HCT116 (cell line): ENCODE measurements at regions not wholly inside any gene's neighbourhood (a gene's known extent, or its start where the extent isn't known, plus 50 kb on each side); places are given as distances from the start of the nearest gene placed in this dataset.

Experiments used
- ATAC-seq: fragments of 200-7000 bp; cut with Tn5 transposase; 2 replicates; pipeline ENCODE4 v1.9.1; 2020; ENCODE audit warnings: mild to moderate bottlenecking, moderate library complexity
- BruUV-seq: library from RNA; stranded (reverse); fragments of 400-500 nt; replicated peaks from 2 replicates; lab custom pipeline; 2021; lab: Mats Ljungman, UMichigan
- CTCF ChIA-PET: fragments of 300-600 bp; sonication (Branson Sonifier 250); formaldehyde crosslinking; loops from one replicate; lab custom pipeline; 2021; ENCODE audit warnings: antibody characterized with exemption; lab: Charles Lee
- POLR2A ChIA-PET: fragments of 300-600, 350-600 bp; sonication (Branson Sonifier 250); formaldehyde crosslinking; loops from one replicate; lab custom pipeline; 2021; ENCODE audit warnings: antibody characterized with exemption; lab: Charles Lee
- RAD21 ChIA-PET, 2 experiments: fragments of 300-600 bp; sonication (Branson Sonifier 250); formaldehyde crosslinking; loops; one replicate each; lab custom pipeline; 2023; ENCODE audit warnings: low total read pairs in 2 of 2; ENCODE audit not compliant: uncharacterized antibody in 2 of 2, unreplicated experiment in 2 of 2, low non-redundant PET in 1 of 2; lab: Charles Lee
- DNase-seq: peaks from one replicate; pipeline ENCODE4 v3.0.0-alpha.2; 2010; ENCODE audit warnings: low read depth, low spot score
- H2AFZ ChIP-seq: fragments of 200-600 bp; shearing (Covaris generic), sonication (generic); 2 replicates; pipeline ENCODE4 v1.6.1; 2017; ENCODE audit warnings: low read depth, mixed run types, mixed read lengths, antibody characterized with exemption, low read length; ENCODE audit not compliant: poor library complexity, severe bottlenecking
- H3K27ac ChIP-seq: 2 replicates; pipeline ENCODE4 v1.5.1; 2012; ENCODE audit warnings: low read depth, low read length
- H3K27me3 ChIP-seq: fragments of 200-600 bp; sonication (generic); 2 replicates; pipeline ENCODE4 v1.6.1; 2016; ENCODE audit warnings: mixed run types, low read length, mixed read lengths; ENCODE audit not compliant: insufficient read depth
- H3K36me3 ChIP-seq, 2 experiments: fragments of 200-500 bp in 1 of 2; fragments of 200-600 bp in 1 of 2; sonication (Bioruptor generic) in 1 of 2; sonication (generic) in 1 of 2; 2 replicates each; pipeline versions ENCODE4 v1.5.1 to v1.6.1; 2014 to 2016; ENCODE audit warnings: low read length in 2 of 2, inconsistent platforms in 1 of 2, mixed read lengths in 1 of 2, mixed run types in 1 of 2; ENCODE audit not compliant: insufficient read depth in 2 of 2, control insufficient read depth in 1 of 2
- H3K4me1 ChIP-seq, 2 experiments: fragments of 200-600 bp in 1 of 2; sonication (generic) in 1 of 2; 2 replicates each; pipeline versions ENCODE4 v1.5.1 to v1.6.1; 2012 to 2017; ENCODE audit warnings: low read length in 2 of 2, inconsistent platforms in 1 of 2, mild to moderate bottlenecking in 1 of 2, mixed read lengths in 1 of 2, mixed run types in 1 of 2, moderate library complexity in 1 of 2; ENCODE audit not compliant: insufficient read depth in 2 of 2, control insufficient read depth in 1 of 2
- H3K4me2 ChIP-seq: fragments of 200-600 bp; sonication (generic); 2 replicates; pipeline ENCODE4 v1.6.1; 2017; ENCODE audit warnings: mixed run types, low read length, mixed read lengths
- H3K4me3 ChIP-seq, 2 experiments: fragments of 200-600 bp in 1 of 2; sonication (generic) in 1 of 2; replicated peaks in 1 of 2; 2 replicates each; pipeline ENCODE4 v1.5.1; 2011 to 2016; ENCODE audit warnings: low read length in 2 of 2, control low read depth in 1 of 2, low read depth in 1 of 2, mild to moderate bottlenecking in 1 of 2, mixed read lengths in 1 of 2, mixed run types in 1 of 2
- H3K79me2 ChIP-seq: fragments of 200-600 bp; sonication (generic); 2 replicates; pipeline ENCODE4 v1.6.1; 2017; ENCODE audit warnings: mild to moderate bottlenecking, mixed run types, low read length, moderate library complexity, mixed read lengths; ENCODE audit not compliant: insufficient read depth
- H3K9ac ChIP-seq: fragments of 200-600 bp; sonication (generic); 2 replicates; pipeline ENCODE4 v1.6.1; 2016; ENCODE audit warnings: low read length, mixed read lengths
- H3K9me2 ChIP-seq: fragments of 200-600 bp; sonication (generic), shearing (Covaris generic); 2 replicates; pipeline ENCODE4 v1.6.1; 2017; ENCODE audit warnings: mixed run types, mild to moderate bottlenecking, moderate library complexity; ENCODE audit not compliant: insufficient read depth
- H3K9me3 ChIP-seq, 2 experiments: fragments of 200-500 bp in 1 of 2; fragments of 200-600 bp in 1 of 2; sonication (Bioruptor generic) in 1 of 2; sonication (generic) in 1 of 2; 2 replicates each; pipeline ENCODE4 v1.6.1; 2014 to 2017; ENCODE audit warnings: low read length in 2 of 2, mixed read lengths in 2 of 2, inconsistent platforms in 1 of 2, low read depth in 1 of 2, mild to moderate bottlenecking in 1 of 2, mixed run types in 1 of 2, moderate library complexity in 1 of 2; ENCODE audit not compliant: control insufficient read depth in 1 of 2, insufficient read depth in 1 of 2
- H4K20me1 ChIP-seq: fragments of 200-600 bp; sonication (generic), shearing (Covaris generic); 2 replicates; pipeline ENCODE4 v1.6.1; 2017; ENCODE audit warnings: mixed run types, mild to moderate bottlenecking, moderate library complexity; ENCODE audit not compliant: insufficient read depth
- ATF3 ChIP-seq: IDR thresholded peaks from 2 replicates; pipeline ENCODE4 v1.6.1; 2012
- ELF1 ChIP-seq: IDR thresholded peaks from 2 replicates; pipeline ENCODE4 v1.6.1; 2012; ENCODE audit warnings: low read depth, borderline replicate concordance
- EZH2 ChIP-seq: fragments of 200-600 bp; sonication (generic); IDR thresholded peaks from 2 replicates; pipeline ENCODE4 v1.6.1; 2017; ENCODE audit warnings: antibody characterized with exemption, mixed run types
- MAX ChIP-seq: IDR thresholded peaks from 2 replicates; pipeline ENCODE4 v1.6.1; 2012
- POLR2A ChIP-seq: IDR thresholded peaks from 2 replicates; pipeline ENCODE4 v1.7.0; 2011; ENCODE audit warnings: borderline replicate concordance; ENCODE audit not compliant: insufficient read depth, insufficient read length; ENCODE audit errors: extremely low read depth
- REST ChIP-seq: IDR thresholded peaks from 2 replicates; pipeline ENCODE4 v1.6.1; 2012; ENCODE audit warnings: low read depth
- SP1 ChIP-seq: IDR thresholded peaks from 2 replicates; pipeline ENCODE4 v1.6.1; 2012; ENCODE audit warnings: low read depth
- ZBTB33 ChIP-seq: IDR thresholded peaks from 2 replicates; pipeline ENCODE4 v1.6.1; 2011; ENCODE audit warnings: mild to moderate bottlenecking, low read length, moderate library complexity; ENCODE audit not compliant: insufficient replicate concordance; ENCODE audit errors: extremely low read depth
- intact Hi-C: fragments of 100-400 bp; cut with micrococcal nuclease; formaldehyde crosslinking; loops from 2 replicates; pipeline ENCODE4 v1.10.0; 2022

GRCh38 chr20:60202046-60202445, 243.8 kb downstream of the CDH26 start:
- no peak for DNase-seq
- ATAC-seq, result no peak
- no TSS peak for BruUV-seq
- no peaks in the 10 kb centered on the region for H4K20me1 ChIP-seq
- no peak overlapping the region for H3K9ac ChIP-seq
- no peaks in the 10 kb centered on the region for H3K36me3 ChIP-seq
- ChIA-PET POLR2A (no interaction called here), RAD21 (no interaction called here), CTCF (no interaction called here)
- H3K4me3 ChIP-seq, result no peak overlapping the region
- H3K9me2 ChIP-seq, result no peaks in the 10 kb centered on the region
- no peak overlapping the region for H3K4me2 ChIP-seq
- H3K9me3 ChIP-seq, result no peaks in the 10 kb centered on the region
- H3K27me3 ChIP-seq, result no peaks in the 10 kb centered on the region
- no peak overlapping the region for H2AFZ ChIP-seq
- H3K4me1 ChIP-seq, result no peaks in the 10 kb centered on the region
- no peak overlapping the region for H3K27ac ChIP-seq
- H3K79me2 ChIP-seq, result no peaks in the 10 kb centered on the region
- TF ChIP-seq SP1 (no peak), ELF1 (no peak), ATF3 (no peak), MAX (no peak), EZH2 (no peak), REST (no peak), POLR2A (no peak), ZBTB33 (no peak)
- intact Hi-C loops, result no loop called here
